ENCODE measurements at regions not wholly inside any gene's neighbourhood (a gene's known extent, or its start where the extent isn't known, plus 50 kb on each side); places are given as distances from the start of the nearest gene placed in this dataset.
A peak's percentile ranks its signal among the peaks of the same experiment; 100 is the strongest.
"Not testable (repeated sequence)": the region's sequence is repeated elsewhere in the genome, so short reads cannot be mapped to it uniquely, and the experiment has no call there.

GRCh38 chr5:96483878-96484277 is 50.8 kb upstream of the PCSK1 start:
- Mint-ChIP-seq H3K27ac (ENCODE audit: unreplicated experiment) (peak overlapping the region; percentile 34), H3K4me3 (ENCODE audit: unreplicated experiment) (no peak overlapping the region)

GRCh38 chr5:96487859-96488258 is 54.8 kb upstream of the PCSK1 start:
- Mint-ChIP-seq H3K9me3 (ENCODE audit: unreplicated experiment) (peaks cover 4% of the 10 kb centered on the region), H3K4me1 (ENCODE audit: low read depth, unreplicated experiment) (peaks cover 16% of the 10 kb centered on the region), H3K27ac (ENCODE audit: unreplicated experiment) (no peak overlapping the region), H3K27me3 (ENCODE audit: unreplicated experiment) (no peaks in the 10 kb centered on the region), H3K4me3 (ENCODE audit: unreplicated experiment) (no peak overlapping the region), H3K36me3 (ENCODE audit: unreplicated experiment) (no peaks in the 10 kb centered on the region)
- no peak for DNase-seq
- no peak for TF ChIP-seq CTCF (IDR thresholded peaks at IDR 0.05; ENCODE audit: partially characterized antibody, unreplicated experiment)

More at GRCh38 chr5:96483878-96484277, 50.8 kb upstream of the PCSK1 start:
- no peak for DNase-seq
- no peaks in the 10 kb centered on the region for H3K36me3 Mint-ChIP-seq (ENCODE audit: unreplicated experiment)
- TF ChIP-seq CTCF (IDR thresholded peaks at IDR 0.05; ENCODE audit: partially characterized antibody, unreplicated experiment): no peak
- no peaks in the 10 kb centered on the region for H3K27me3 Mint-ChIP-seq (ENCODE audit: unreplicated experiment)
- H3K4me1 Mint-ChIP-seq (ENCODE audit: low read depth, unreplicated experiment): peaks cover 16% of the 10 kb centered on the region
- peaks cover 4% of the 10 kb centered on the region for H3K9me3 Mint-ChIP-seq (ENCODE audit: unreplicated experiment)

- DNase-seq: no peak
- Mint-ChIP-seq H3K36me3 (ENCODE audit: unreplicated experiment) (no peaks in the 10 kb centered on the region), H3K27ac (ENCODE audit: unreplicated experiment) (no peak overlapping the region), H3K4me1 (ENCODE audit: low read depth, unreplicated experiment) (peaks cover 11% of the 10 kb centered on the region), H3K27me3 (ENCODE audit: unreplicated experiment) (no peaks in the 10 kb centered on the region), H3K9me3 (ENCODE audit: unreplicated experiment) (peaks cover under 1% of the 10 kb centered on the region), H3K4me3 (ENCODE audit: unreplicated experiment) (no peak overlapping the region)
- no peak for TF ChIP-seq CTCF (IDR thresholded peaks at IDR 0.05; ENCODE audit: partially characterized antibody, unreplicated experiment)
These were observed 56.5 kb upstream of the PCSK1 start for GRCh38 chr5:96489532-96489931.

- no peak overlapping the region for H3K4me3 Mint-ChIP-seq (ENCODE audit: unreplicated experiment)
- H3K27me3 Mint-ChIP-seq (ENCODE audit: unreplicated experiment): no peaks in the 10 kb centered on the region
- DNase-seq: no peak
- no peak overlapping the region for H3K27ac Mint-ChIP-seq (ENCODE audit: unreplicated experiment)
- H3K4me1 Mint-ChIP-seq (ENCODE audit: low read depth, unreplicated experiment): peaks cover 2% of the 10 kb centered on the region
- no peak for TF ChIP-seq CTCF (IDR thresholded peaks at IDR 0.05; ENCODE audit: partially characterized antibody, unreplicated experiment)
- no peaks in the 10 kb centered on the region for H3K9me3 Mint-ChIP-seq (ENCODE audit: unreplicated experiment)
- H3K36me3 Mint-ChIP-seq (ENCODE audit: unreplicated experiment): no peaks in the 10 kb centered on the region
These were observed 59.5 kb upstream of the PCSK1 start for GRCh38 chr5:96492459-96493047.

GRCh38 chr5:96493219-96493790 is 60.3 kb upstream of the PCSK1 start:
- Mint-ChIP-seq H3K9me3 (ENCODE audit: unreplicated experiment) (no peaks in the 10 kb centered on the region), H3K27ac (ENCODE audit: unreplicated experiment) (no peak overlapping the region), H3K4me1 (ENCODE audit: low read depth, unreplicated experiment) (peaks cover 1% of the 10 kb centered on the region), H3K36me3 (ENCODE audit: unreplicated experiment) (no peaks in the 10 kb centered on the region), H3K27me3 (ENCODE audit: unreplicated experiment) (no peaks in the 10 kb centered on the region), H3K4me3 (ENCODE audit: unreplicated experiment) (no peak overlapping the region)
- no peak for DNase-seq
- TF ChIP-seq CTCF (IDR thresholded peaks at IDR 0.05; ENCODE audit: partially characterized antibody, unreplicated experiment): no peak

GRCh38 chr5:96495412-96495811 is 62.4 kb upstream of the PCSK1 start:
- not testable (repeated sequence) for H3K27ac Mint-ChIP-seq (ENCODE audit: unreplicated experiment); H3K4me1 Mint-ChIP-seq (ENCODE audit: low read depth, unreplicated experiment); H3K36me3 Mint-ChIP-seq (ENCODE audit: unreplicated experiment); H3K27me3 Mint-ChIP-seq (ENCODE audit: unreplicated experiment); H3K4me3 Mint-ChIP-seq (ENCODE audit: unreplicated experiment); H3K9me3 Mint-ChIP-seq (ENCODE audit: unreplicated experiment); DNase-seq

- not testable (repeated sequence) for H3K27me3 Mint-ChIP-seq (ENCODE audit: unreplicated experiment); H3K27ac Mint-ChIP-seq (ENCODE audit: unreplicated experiment); H3K4me3 Mint-ChIP-seq (ENCODE audit: unreplicated experiment); H3K4me1 Mint-ChIP-seq (ENCODE audit: low read depth, unreplicated experiment); DNase-seq; H3K9me3 Mint-ChIP-seq (ENCODE audit: unreplicated experiment); H3K36me3 Mint-ChIP-seq (ENCODE audit: unreplicated experiment)
These were observed 64.0 kb upstream of the PCSK1 start for GRCh38 chr5:96497027-96497426.
